WTC11 (cell line): ENCODE measurements at regions not wholly inside any gene's neighbourhood (a gene's known extent, or its start where the extent isn't known, plus 50 kb on each side); places are given as distances from the start of the nearest gene placed in this dataset.

Experiments
- ATAC-seq: fragments of 200-7000 bp; cut with Tn5 transposase; 2 replicates; pipeline ENCODE4 v1.10.0; 2021; ENCODE audit warnings: mild to moderate bottlenecking, moderate library complexity
- CTCF ChIA-PET: fragments of 300-600 bp; sonication (Branson Sonifier 250); formaldehyde crosslinking; loops from one replicate; lab custom pipeline; 2021; ENCODE audit warnings: antibody characterized with exemption; lab: Charles Lee
- POLR2A ChIA-PET: fragments of 350-600 bp; sonication (Branson Sonifier 250); formaldehyde crosslinking; loops from one replicate; lab custom pipeline; 2021; ENCODE audit warnings: antibody characterized with exemption; lab: Charles Lee
- DNase-seq: peaks from one replicate; pipeline ENCODE4 v3.0.0; 2021; ENCODE audit warnings: low spot score
- H3K27ac Mint-ChIP-seq: 2 replicates; pipeline ENCODE4 v1.8.0; 2021; ENCODE audit warnings: mixed read lengths
- H3K27me3 Mint-ChIP-seq: 2 replicates; pipeline ENCODE4 v1.8.0; 2021; ENCODE audit warnings: low read depth, mild to moderate bottlenecking, moderate library complexity, mixed read lengths
- H3K36me3 Mint-ChIP-seq: 2 replicates; pipeline ENCODE4 v1.8.0; 2021; ENCODE audit warnings: mixed read lengths
- H3K4me1 Mint-ChIP-seq: 2 replicates; pipeline ENCODE4 v1.8.0; 2022; ENCODE audit warnings: mixed read lengths
- H3K4me3 Mint-ChIP-seq: 2 replicates; pipeline ENCODE4 v1.8.0; 2021; ENCODE audit warnings: mild to moderate bottlenecking, moderate library complexity, mixed read lengths
- H3K9me3 Mint-ChIP-seq: 2 replicates; pipeline ENCODE4 v1.8.0; 2021; ENCODE audit warnings: mixed read lengths
- AR ChIP-seq: fragments of 250-450 bp; sonication (Bioruptor Pico); IDR thresholded peaks from 2 replicates; pipeline ENCODE4 v1.9.0; 2021; ENCODE audit warnings: mild to moderate bottlenecking
- ATF3 ChIP-seq: sonication (generic); formaldehyde crosslinking; conservative IDR thresholded peaks from 2 replicates; pipeline ENCODE4 v1.8.1; 2022; ENCODE audit warnings: mild to moderate bottlenecking, missing genetic modification reagents
- CDX4 ChIP-seq: fragments of 250-450 bp; sonication (Bioruptor Pico); IDR thresholded peaks from 2 replicates; pipeline ENCODE4 v1.9.0; 2021; ENCODE audit warnings: moderate library complexity, mild to moderate bottlenecking, inconsistent platforms, borderline replicate concordance
- E2F1 ChIP-seq: sonication (generic); formaldehyde crosslinking; IDR thresholded peaks from 2 replicates; pipeline ENCODE4 v1.8.0; 2022; ENCODE audit warnings: mild to moderate bottlenecking, missing genetic modification reagents
- ESRRA ChIP-seq: sonication (generic); formaldehyde crosslinking; IDR thresholded peaks from 2 replicates; pipeline ENCODE4 v1.8.1; 2022; ENCODE audit warnings: mild to moderate bottlenecking, missing genetic modification reagents, borderline replicate concordance
- FOXP1 ChIP-seq: sonication (generic); formaldehyde crosslinking; IDR thresholded peaks from 2 replicates; pipeline ENCODE4 v1.8.0; 2022; ENCODE audit warnings: missing genetic modification reagents, mild to moderate bottlenecking, moderate library complexity, borderline replicate concordance
- GABPB1 ChIP-seq: sonication (generic); formaldehyde crosslinking; IDR thresholded peaks from 2 replicates; pipeline ENCODE4 v1.8.1; 2023; ENCODE audit warnings: mild to moderate bottlenecking, missing genetic modification reagents
- HMGA2 ChIP-seq: fragments of 250-450 bp; sonication (Bioruptor Pico); IDR thresholded peaks from 2 replicates; pipeline ENCODE4 v1.4.0; 2021; ENCODE audit warnings: mild to moderate bottlenecking, moderate library complexity
- NFATC4 ChIP-seq: fragments of 250-450 bp; sonication (Bioruptor Pico); IDR thresholded peaks from 2 replicates; pipeline ENCODE4 v1.9.0; 2021; ENCODE audit warnings: mild to moderate bottlenecking
- NR1H2 ChIP-seq: sonication (generic); formaldehyde crosslinking; IDR thresholded peaks from 2 replicates; pipeline ENCODE4 v1.9.0; 2021; ENCODE audit warnings: mild to moderate bottlenecking, moderate library complexity, missing genetic modification reagents
- NR2C2 ChIP-seq: sonication (generic); formaldehyde crosslinking; IDR thresholded peaks from 2 replicates; pipeline ENCODE4 v1.8.0; 2022; ENCODE audit warnings: mild to moderate bottlenecking, missing genetic modification reagents
- NR3C1 ChIP-seq: sonication (generic); formaldehyde crosslinking; conservative IDR thresholded peaks from 2 replicates; pipeline ENCODE4 v1.8.1; 2023; ENCODE audit warnings: low read depth, mild to moderate bottlenecking, missing genetic modification reagents
- SOX15 ChIP-seq: fragments of 250-450 bp; sonication (Bioruptor Pico); IDR thresholded peaks from 2 replicates; pipeline ENCODE4 v1.9.0; 2021; ENCODE audit warnings: mild to moderate bottlenecking
- SP1 ChIP-seq: sonication (generic); formaldehyde crosslinking; conservative IDR thresholded peaks from 2 replicates; pipeline ENCODE4 v1.8.1; 2022; ENCODE audit warnings: missing genetic modification reagents
- TP53 ChIP-seq: sonication (generic); formaldehyde crosslinking; IDR thresholded peaks from 2 replicates; pipeline ENCODE4 v1.8.1; 2023; ENCODE audit warnings: mild to moderate bottlenecking, missing genetic modification reagents
- USF1 ChIP-seq: sonication (generic); formaldehyde crosslinking; IDR thresholded peaks from 2 replicates; pipeline ENCODE4 v1.8.0; 2022; ENCODE audit warnings: mild to moderate bottlenecking, missing genetic modification reagents
- ZBTB21 ChIP-seq: sonication (generic); formaldehyde crosslinking; IDR thresholded peaks from 2 replicates; pipeline ENCODE4 v1.8.1; 2023; ENCODE audit warnings: mild to moderate bottlenecking, missing genetic modification reagents, borderline replicate concordance
- ZMAT4 ChIP-seq: fragments of 250-450 bp; sonication (Bioruptor Pico); IDR thresholded peaks from 2 replicates; pipeline ENCODE4 v1.9.0; 2021; ENCODE audit warnings: mild to moderate bottlenecking
- ZNF121 ChIP-seq: sonication (generic); formaldehyde crosslinking; IDR thresholded peaks from 2 replicates; pipeline ENCODE4 v1.8.0; 2023; ENCODE audit warnings: missing genetic modification reagents
- ZNF317 ChIP-seq: sonication (generic); formaldehyde crosslinking; IDR thresholded peaks from 2 replicates; pipeline ENCODE4 v1.8.1; 2023; ENCODE audit warnings: low read depth, mild to moderate bottlenecking, moderate library complexity, missing genetic modification reagents, borderline replicate concordance
- ZNF396 ChIP-seq: fragments of 250-450 bp; sonication (Bioruptor Pico); IDR thresholded peaks from 2 replicates; pipeline ENCODE4 v1.8.0; 2021; ENCODE audit warnings: mild to moderate bottlenecking, moderate library complexity, borderline replicate concordance
- TF ChIP-seq, protein P1 (sequence below): sonication (generic); formaldehyde crosslinking; IDR thresholded peaks from 2 replicates; pipeline ENCODE4 v1.8.1; 2023; ENCODE audit warnings: mild to moderate bottlenecking, missing genetic modification reagents
- TF ChIP-seq, protein P2 (sequence below): sonication (generic); formaldehyde crosslinking; IDR thresholded peaks from 2 replicates; pipeline ENCODE4 v1.8.1; 2023; ENCODE audit warnings: mild to moderate bottlenecking, missing genetic modification reagents, moderate library complexity
- TF ChIP-seq, protein P3 (sequence below): sonication (generic); formaldehyde crosslinking; IDR thresholded peaks from 2 replicates; pipeline ENCODE4 v1.8.0; 2022; ENCODE audit warnings: mild to moderate bottlenecking, missing genetic modification reagents

- CTCF ChIA-PET = interaction anchor here (4.7 kb wide), 1 partner anchor 346 kb away, joined by 35 read pairs; no protein-coding TSS in a partner anchor
- TF ChIP-seq GABPB1 (CRISPR knock-in tag) = no peak
- no peak for TF ChIP-seq FOXP1 (CRISPR knock-in tag)
- TF ChIP-seq SOX15 (CRISPR knock-in tag) = no peak
- no peak for TF ChIP-seq ZBTB21
- no peak for TF ChIP-seq NFATC4 (CRISPR knock-in tag)
- no peak for TF ChIP-seq HMGA2 (CRISPR knock-in tag)
- TF ChIP-seq ZNF396 (CRISPR knock-in tag) = no peak
- H3K27ac Mint-ChIP-seq = no peak overlapping the region
- DNase-seq (no peak), ATAC-seq (no peak)
- no peak overlapping the region for H3K4me3 Mint-ChIP-seq
- H3K9me3 Mint-ChIP-seq = no peaks in the 10 kb centered on the region
- no peaks in the 10 kb centered on the region for H3K36me3 Mint-ChIP-seq
- peaks cover 3% of the 10 kb centered on the region; the same call in 1 of the 2 replicates for H3K27me3 Mint-ChIP-seq
- H3K4me1 Mint-ChIP-seq = no peaks in the 10 kb centered on the region
- POLR2A ChIA-PET = no interaction called here
Observed at GRCh38 chr2:71803398-71803797, 344.3 kb downstream of the CYP26B1 start.

GRCh38 chr2:71802556-71802955 is 345.1 kb downstream of the CYP26B1 start:
- H3K36me3 Mint-ChIP-seq = no peaks in the 10 kb centered on the region
- CTCF ChIA-PET = interaction anchor here (0.6 to 4.7 kb wide), 24 partner anchors 8 to 1218 kb away, joined by 3 to 35 read pairs (median 6); no protein-coding TSS in a partner anchor
- no peak for TF ChIP-seq ZNF396 (CRISPR knock-in tag)
- no peak for TF ChIP-seq AR (CRISPR knock-in tag)
- TF ChIP-seq ESRRA (CRISPR knock-in tag) = no peak
- TF ChIP-seq ZMAT4 (CRISPR knock-in tag) = no peak
- TF ChIP-seq CDX4 (CRISPR knock-in tag) = no peak
- no peak for TF ChIP-seq NR2C2 (CRISPR knock-in tag)
- no peak for TF ChIP-seq NR3C1 (CRISPR knock-in tag)
- TF ChIP-seq ZNF317 (CRISPR knock-in tag) = no peak
- no peak for TF ChIP-seq NR1H2 (CRISPR knock-in tag)
- no peak for TF ChIP-seq TP53 (CRISPR knock-in tag)
- TF ChIP-seq, protein P1, sequence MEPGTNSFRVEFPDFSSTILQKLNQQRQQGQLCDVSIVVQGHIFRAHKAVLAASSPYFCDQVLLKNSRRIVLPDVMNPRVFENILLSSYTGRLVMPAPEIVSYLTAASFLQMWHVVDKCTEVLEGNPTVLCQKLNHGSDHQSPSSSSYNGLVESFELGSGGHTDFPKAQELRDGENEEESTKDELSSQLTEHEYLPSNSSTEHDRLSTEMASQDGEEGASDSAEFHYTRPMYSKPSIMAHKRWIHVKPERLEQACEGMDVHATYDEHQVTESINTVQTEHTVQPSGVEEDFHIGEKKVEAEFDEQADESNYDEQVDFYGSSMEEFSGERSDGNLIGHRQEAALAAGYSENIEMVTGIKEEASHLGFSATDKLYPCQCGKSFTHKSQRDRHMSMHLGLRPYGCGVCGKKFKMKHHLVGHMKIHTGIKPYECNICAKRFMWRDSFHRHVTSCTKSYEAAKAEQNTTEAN = no peak
- no peak for TF ChIP-seq E2F1 (CRISPR knock-in tag)
- TF ChIP-seq SP1 (CRISPR knock-in tag) = no peak
- TF ChIP-seq USF1 (CRISPR knock-in tag) = no peak
- TF ChIP-seq, protein P2, sequence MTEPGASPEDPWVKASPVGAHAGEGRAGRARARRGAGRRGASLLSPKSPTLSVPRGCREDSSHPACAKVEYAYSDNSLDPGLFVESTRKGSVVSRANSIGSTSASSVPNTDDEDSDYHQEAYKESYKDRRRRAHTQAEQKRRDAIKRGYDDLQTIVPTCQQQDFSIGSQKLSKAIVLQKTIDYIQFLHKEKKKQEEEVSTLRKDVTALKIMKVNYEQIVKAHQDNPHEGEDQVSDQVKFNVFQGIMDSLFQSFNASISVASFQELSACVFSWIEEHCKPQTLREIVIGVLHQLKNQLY = no peak
- TF ChIP-seq ZNF121 (CRISPR knock-in tag) = no peak
- TF ChIP-seq, protein P3, sequence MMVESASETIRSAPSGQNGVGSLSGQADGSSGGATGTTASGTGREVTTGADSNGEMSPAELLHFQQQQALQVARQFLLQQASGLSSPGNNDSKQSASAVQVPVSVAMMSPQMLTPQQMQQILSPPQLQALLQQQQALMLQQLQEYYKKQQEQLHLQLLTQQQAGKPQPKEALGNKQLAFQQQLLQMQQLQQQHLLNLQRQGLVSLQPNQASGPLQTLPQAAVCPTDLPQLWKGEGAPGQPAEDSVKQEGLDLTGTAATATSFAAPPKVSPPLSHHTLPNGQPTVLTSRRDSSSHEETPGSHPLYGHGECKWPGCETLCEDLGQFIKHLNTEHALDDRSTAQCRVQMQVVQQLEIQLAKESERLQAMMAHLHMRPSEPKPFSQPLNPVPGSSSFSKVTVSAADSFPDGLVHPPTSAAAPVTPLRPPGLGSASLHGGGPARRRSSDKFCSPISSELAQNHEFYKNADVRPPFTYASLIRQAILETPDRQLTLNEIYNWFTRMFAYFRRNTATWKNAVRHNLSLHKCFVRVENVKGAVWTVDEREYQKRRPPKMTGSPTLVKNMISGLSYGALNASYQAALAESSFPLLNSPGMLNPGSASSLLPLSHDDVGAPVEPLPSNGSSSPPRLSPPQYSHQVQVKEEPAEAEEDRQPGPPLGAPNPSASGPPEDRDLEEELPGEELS (CRISPR knock-in tag) = no peak
- no peak for TF ChIP-seq ATF3 (CRISPR knock-in tag)
- TF ChIP-seq ZBTB21 = no peak
- H3K4me3 Mint-ChIP-seq = no peak overlapping the region
- no peak for ATAC-seq
- POLR2A ChIA-PET = no interaction called here
- H3K9me3 Mint-ChIP-seq = no peaks in the 10 kb centered on the region
- DNase-seq = no peak
- H3K4me1 Mint-ChIP-seq = no peaks in the 10 kb centered on the region
- H3K27me3 Mint-ChIP-seq = no peaks in the 10 kb centered on the region
- H3K27ac Mint-ChIP-seq = no peak overlapping the region
